Stimulated activated CD4-positive, alpha-beta T cell treated with anti-CD3 and anti-CD28 coated beads, Interleukin-12 subunit alpha, Interleukin-12 subunit beta, amount 100 ng/mL, for 48 hours (primary cell): ENCODE measurements at regions not wholly inside any gene's neighbourhood (a gene's known extent, or its start where the extent isn't known, plus 50 kb on each side); places are given as distances from the start of the nearest gene placed in this dataset.
A peak's percentile ranks its signal among the peaks of the same experiment; 100 is the strongest.
"Not testable (repeated sequence)": the region's sequence is repeated elsewhere in the genome, so short reads cannot be mapped to it uniquely, and the experiment has no call there.

Source experiments
- DNase-seq, 3 donors: peaks; one replicate each; pipeline ENCODE4 v3.0.0-alpha.2; 2020; ENCODE audit warnings: low read depth in 2 of 3, low spot score in 1 of 3

DNA sequence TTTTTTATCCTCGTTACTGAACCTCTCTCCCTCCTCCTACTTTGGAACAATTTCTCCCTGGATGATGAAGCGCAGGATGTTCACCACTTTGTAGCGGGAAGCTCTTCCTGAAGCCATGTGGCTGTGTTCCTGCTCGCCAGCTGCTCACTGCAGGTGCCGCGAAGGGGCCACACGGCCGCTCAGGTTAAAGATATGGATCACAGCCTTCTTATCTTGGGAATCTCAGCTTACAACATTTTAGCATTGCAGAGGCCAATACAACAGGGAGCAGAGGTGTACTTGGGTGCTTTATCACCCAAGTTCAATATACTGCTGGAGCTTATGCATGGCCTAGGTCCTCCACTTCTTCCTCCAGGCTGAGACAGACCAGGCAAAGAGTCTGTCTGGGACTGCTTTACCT lies 201.2 kb upstream of the G2E3 start:
- DNase-seq, result no peak

DNA sequence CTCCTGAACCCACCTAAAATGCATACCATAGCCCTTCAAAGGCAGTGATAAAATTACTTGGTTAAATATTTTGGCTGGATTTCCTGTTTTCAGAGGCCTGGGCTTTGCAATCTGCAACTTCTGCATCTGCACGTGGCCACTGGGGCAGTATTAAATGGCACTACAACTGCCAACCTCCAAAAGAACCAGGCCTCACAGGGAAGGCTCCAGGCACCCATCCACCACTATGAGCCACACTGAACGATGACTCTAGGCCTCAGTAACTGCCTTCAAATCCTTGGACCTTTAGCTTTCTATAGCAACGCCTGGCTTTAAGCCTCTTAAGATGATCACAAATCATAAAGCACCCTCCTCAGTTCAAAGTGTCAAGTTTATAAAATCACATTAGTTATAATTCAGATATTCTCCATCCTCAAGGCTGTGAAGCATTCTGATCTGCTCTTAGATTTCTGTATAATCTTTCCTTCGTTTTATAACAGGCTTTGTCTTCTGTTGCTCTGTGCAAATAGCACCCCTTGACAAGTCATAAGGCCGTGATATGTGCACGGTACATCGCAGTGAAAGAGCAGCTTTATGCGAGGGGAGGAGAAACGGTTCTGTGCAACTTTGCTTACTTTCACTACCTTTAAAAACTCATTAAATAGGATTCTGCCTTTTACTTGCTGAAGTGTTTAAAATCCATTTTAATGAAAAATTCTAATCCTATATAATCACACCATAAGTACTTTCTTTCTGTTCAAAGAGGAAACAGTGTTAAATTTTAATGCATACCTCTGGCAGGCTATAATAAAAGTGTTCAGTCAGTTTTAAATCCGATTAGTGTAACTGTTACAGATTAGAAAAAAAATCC lies 196.4 kb upstream of the G2E3 start:
- DNase-seq, result no peak

DNA sequence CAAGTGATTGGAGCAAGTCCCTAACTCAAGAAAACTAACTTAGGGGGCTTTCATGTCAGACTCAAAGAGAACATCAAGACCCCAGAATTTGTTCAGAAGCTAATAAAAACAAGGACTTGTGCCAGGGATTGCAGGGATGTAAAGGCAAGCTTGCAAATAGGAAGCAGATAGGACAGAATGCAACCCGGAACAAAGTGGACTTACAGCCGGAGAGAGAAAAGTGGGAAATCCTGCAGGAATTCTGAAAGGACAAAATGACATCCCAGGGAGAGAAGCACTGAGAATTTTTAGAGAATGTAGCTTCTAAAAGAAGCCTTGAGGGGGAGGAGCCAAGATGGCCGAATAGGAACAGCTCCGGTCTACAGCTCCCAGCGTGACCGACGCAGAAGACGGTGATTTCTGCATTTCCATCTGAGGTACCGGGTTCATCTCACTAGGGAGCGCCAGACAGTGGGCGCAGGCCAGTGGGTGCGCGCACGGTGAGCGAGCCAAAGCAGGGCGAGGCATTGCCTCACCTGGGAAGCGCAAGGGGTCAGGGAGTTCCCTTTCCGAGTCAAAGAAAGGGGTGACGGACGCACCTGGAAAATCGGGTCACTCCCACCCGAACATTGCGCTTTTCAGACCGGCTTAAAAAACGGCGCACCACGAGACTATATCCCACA lies 195.6 kb upstream of the G2E3 start:
- not testable (repeated sequence) for DNase-seq

DNA sequence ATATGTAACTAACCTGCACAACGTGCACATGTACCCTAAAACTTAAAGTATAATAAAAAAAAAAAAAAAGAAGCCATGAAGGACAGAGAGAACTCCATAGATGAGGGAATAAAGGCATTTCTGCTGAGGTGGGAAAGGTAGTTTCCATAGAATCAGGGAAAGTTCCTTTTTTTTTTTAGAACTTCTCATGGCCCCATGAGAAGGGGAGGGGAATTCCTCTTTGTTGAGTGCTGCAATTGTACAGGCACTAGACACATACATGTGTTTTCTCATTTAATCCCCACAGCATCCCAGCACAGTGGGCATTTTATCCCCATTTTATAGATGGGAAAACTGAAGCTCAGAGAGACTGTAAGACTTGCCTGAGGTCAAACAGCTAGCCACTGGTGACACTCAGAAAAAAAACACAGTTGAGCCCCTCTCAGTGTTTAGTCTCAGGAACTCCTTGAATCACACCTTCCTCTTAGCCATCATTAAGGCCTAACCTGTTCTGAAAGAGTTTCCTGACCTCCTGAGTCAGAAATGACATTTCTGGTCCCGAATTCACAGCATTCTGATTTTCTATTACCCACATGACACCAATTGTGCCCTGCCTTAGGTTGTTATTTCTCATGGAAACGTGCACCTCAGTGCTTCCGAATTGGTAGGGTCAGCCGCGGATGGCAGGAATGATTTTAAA lies 189.3 kb upstream of the G2E3 start:
- no peak for DNase-seq

DNA sequence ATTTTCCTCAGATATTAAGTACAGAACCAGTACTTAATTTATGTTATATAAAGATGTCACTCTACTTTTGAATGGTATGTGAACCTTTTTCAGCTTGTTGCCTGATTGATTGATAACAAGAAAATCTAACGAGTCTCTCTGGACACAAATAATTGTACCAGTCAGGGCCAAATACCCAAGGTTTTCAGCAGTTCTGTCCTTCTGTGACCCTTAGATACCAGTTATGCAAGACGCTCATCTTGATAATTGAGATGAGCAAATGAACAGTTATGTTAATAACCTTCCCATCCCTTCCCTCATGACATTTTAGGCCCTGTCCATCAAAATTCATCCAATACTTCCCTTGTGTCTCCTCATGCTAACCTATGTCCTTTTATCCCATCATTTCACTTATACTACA lies 185.9 kb upstream of the G2E3 start:
- DNase-seq, result no peak

DNA sequence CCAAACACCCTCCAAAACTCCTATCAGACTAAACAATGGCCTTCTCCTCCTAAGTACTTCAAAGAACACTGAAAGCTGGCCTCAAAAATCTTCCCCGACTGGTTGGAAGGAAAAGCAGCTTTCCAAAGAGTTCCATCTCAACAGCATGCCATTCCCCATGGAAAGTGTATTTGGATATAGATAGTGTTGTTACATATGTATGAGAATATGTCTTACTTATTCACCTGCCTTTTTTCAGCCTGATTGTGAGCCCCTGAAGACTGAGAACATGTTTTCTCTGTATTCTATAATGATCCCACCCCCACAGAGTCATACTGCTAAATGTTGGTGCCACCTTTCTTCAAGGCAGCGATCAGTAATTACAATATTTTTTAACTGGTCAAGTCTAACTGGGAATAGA lies 185.4 kb upstream of the G2E3 start:
- no peak for DNase-seq

DNA sequence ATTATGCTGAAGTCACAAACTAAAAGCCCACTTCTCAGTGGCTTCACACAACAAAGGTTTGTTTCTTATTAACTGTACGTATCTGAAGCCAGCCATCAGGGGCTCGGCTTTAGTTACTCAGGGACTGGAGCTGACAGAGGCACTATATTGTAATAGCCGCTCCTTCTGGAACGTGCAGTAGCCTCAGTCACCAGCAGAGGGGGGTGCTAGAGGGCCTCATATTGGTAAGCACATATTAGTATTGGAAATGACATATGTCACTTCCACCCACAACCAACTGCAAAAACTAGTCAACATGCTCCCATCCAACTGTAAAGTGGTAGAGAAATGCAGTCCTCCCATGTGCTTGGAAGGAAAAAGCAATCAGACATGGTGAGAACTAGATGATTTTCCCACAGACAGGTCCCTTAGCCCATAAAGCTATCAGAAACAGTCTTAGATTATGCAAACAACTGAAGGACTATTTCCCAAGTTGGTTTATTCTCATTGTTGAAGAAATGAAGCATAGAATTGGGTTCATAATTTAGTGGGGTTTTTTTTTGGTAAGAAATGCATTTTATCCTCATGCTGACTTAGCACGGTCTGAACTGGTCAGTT lies 183.6 kb upstream of the G2E3 start:
- peak; percentile 48 to 69 (median 55) for DNase-seq

DNA sequence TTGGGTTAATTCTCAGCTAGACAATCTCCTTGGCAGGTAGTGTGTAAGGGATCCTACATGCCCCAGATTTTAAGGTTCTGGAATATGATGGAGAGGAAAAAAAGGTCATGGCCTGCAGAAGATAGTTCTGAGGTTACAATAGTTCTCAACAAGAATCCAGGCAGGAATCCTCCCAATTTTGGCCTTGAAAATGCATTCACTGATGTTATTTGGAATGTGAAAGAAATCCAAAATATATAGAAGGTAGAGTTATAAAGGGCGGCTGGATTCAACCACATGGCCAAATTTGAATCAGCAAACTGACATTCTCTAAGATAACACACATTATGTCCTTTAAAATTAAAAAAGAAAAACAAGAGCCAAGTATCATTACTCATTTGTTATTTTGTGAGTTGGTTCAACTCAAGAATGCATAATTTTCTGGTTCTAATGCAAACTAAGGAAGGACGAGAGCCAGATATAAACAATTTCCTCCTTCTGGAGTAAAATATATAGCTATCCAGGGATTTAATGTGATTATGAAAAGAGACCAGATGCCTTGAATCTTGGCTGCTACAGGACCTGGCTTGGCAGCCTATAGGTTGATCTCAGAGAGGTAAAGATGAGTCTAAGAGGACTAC lies 177.0 kb upstream of the G2E3 start:
- no peak for DNase-seq

DNA sequence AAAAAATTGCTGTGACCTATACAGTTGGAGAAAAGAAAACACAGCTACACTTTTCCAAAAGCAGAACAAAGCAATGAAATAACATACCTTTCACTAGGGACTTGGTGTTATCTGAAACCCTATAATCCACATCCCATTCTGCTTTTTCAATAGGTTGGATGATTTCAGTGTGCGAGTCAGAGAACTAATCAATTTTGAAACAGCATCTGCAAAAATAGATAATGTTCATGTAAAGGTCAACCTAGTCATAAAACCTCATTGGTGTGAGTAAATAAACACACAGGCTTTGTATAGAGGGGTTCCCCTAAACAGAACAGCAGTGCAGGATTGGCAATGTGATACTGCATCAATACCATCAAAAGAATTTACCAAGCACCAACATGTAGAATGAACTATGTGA lies 173.0 kb upstream of the G2E3 start:
- no peak for DNase-seq

DNA sequence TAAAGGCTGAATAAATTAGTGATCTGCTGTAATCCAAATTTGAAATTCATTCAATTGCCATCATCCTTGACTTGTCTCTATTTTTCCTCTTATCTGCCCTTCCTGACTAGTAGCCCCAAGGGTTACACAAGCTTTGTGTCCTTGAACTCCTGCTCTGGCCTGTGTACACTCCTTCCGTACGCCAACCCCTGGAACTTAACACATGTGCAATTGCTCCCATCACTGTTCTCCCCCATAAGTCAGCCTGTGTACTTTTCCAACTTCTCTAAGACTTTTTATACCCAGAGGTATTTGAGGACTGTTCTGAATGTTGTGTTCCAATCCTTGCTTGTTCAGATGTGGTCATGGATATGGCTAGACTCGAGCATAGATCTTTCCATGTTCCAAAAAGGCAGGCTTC lies 171.1 kb upstream of the G2E3 start:
- DNase-seq, result no peak

DNA sequence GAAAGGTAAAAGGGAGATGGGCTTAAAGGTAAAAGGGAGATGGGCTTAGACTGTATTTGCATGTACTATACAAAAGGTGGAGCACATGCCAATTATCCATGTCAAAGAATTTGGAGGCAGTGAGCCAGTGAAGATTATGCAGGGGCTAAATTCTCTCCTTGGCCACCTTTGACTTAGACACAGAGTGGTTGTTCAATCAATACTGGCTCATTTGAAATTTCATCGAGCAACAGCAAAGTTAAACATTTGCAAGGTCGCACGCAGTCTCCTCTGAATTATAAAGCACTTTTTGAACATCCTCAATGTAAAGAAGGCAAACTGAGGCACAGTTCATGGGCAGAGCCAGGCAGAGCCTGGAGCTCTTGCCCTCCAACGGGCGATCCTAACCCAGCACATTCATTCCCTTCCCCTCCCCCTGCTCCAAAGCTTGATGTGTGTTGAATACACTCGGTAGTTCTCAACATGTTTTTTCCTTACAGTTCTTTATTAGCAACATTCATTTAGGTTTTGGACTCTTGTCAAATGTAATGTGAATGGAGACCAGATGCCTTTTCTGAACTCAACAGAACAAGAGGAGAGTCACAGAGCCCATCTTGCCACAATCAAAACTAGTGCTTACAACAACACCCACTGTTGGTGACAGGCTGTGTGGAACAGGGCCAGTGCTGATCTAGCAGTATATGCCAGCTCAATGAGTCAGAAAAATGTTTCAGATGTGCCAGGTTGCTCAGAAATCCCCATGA lies 169.7 kb upstream of the G2E3 start:
- DNase-seq, result no peak

DNA sequence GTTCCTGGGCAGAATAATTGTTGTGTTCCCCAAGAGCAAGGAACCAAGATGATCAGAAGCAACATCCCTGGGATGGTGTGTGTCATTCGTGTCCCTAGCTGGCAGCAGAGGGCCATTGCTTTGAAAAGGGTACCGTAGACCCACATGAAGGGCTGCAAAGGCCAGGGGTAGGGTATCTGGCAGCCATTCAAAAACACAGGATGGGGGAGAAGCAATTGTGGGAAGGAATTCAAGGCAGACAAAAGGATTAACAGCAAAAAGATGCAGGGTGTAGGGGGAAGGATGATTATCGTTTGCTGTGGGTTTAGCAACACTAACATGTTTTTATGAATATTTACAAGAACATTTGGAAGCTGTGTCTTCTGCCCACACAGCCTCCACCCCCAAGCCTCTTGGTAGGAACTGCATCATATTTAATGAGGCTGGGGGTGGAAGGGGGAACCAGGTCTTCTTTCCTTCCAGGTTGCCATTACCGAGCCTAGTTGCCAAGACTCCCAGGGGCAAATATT lies 169.0 kb upstream of the G2E3 start:
- no peak for DNase-seq

DNA sequence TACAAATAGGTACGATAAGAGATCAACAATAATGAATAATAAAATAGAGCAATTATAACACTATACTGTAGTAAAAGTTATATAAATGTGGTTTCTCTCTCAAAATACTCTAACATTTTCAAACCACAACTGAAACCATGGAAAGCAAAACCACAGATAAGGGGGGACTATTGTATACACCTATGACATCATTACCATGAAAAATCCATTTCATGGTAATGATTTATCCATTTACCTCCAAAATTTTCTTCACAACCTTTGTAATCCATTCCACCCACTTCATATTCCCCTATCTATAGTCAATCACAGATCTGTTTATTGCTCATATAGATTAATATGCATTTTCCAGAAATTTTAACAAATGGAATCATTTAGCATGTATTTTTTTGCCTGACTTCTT lies 163.9 kb upstream of the G2E3 start:
- DNase-seq, result no peak

DNA sequence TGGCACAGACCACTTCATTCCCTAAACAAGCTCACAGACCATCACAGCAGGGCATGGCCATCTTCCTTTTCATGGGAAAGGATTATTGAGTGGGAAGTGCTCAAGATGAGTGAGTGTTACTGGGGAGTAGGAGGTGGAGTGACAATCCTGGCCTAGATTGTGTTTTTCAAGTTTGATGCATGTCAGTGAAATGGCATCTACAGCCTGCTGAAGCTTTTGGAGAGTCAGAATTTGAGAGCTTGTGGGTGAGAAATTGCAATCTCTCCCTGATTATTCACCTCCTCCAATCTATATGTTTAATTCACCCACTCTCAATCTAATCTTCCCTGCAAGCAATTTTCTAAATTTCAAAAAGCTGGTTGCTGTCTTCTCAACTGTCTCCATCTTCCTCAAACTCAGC lies 156.1 kb upstream of the G2E3 start:
- no peak for DNase-seq

DNA sequence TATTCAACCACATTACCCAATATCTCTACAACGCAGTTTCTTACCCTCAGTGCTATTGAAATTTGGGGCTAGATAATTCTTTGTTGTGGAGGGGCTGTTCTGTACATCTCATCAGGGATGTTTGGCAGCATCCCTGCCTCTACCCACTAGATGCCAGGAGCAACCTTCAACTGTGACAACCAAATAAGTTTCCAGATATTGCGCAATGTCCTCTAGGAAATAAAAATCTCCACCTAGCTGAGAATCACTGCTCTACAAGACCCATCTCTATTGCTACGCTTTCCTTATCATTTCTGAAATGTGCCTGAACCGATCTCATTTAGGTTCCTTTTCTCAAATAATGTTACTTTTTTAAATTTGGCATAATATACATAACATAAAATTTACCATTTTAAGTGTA lies 155.2 kb upstream of the G2E3 start:
- DNase-seq, result no peak

DNA sequence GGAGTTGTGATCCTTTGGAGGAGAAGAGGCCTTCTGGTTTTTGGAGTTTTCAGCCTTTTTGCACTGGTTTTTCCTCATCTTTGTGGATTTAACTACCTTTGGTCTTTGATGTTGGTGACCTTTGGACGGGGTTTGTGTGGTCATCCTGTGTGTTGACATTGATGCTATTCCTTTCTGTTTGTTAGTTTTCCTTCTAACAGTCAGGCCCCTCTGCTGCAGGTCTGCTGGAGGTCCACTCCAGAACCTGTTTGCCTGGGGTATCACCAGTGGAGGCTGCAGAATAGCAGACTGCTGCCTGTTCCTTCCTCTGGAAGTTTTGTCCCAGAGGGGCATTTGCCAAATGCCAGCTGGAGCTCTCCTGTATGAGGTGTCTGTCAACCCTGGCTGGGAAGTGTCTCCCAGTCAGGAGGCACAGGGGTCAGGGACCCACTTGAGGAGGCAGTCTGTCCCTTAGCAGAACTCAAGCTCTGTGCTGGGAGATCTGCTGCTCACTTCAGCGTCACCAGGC lies 149.4 kb upstream of the G2E3 start:
- not testable (repeated sequence) for DNase-seq

DNA sequence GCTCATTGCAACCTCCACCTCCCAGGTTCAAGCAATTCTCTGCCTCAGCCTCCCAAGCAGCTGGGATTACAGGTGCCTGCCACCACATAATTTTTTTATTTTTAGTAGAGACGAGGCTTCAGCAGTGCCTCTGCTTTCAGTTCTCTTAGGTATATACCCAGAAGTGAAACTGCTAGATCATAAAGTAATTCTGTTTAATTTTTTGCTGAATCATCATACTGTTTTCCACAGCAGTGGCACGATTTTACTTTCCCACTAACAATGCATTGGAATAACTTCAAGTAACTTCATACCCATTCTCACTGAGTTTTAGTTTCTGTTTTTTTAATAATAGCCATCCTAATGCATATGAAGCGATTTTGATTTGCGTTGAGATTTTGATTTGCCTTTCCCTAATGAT lies 148.0 kb upstream of the G2E3 start:
- no peak for DNase-seq

DNA sequence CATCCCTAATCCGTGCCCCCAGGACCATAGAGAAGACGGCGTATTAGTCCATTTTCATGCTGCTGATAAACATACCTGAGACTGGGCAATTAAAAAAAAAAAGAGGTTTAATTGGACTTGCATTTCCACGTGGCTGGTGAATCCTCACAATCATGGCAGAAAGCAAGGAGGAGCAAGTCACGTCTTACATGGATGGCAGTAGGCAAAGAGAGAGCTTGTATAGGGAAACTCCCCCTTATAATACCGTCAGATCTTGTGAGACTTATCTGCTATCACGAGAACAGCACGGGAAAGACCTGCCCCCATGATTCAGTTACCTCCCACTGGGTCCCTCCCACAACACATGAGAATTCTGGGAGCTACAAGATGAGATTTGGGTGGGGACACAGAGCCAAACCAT lies 145.8 kb upstream of the G2E3 start:
- DNase-seq, result not testable (repeated sequence)

DNA sequence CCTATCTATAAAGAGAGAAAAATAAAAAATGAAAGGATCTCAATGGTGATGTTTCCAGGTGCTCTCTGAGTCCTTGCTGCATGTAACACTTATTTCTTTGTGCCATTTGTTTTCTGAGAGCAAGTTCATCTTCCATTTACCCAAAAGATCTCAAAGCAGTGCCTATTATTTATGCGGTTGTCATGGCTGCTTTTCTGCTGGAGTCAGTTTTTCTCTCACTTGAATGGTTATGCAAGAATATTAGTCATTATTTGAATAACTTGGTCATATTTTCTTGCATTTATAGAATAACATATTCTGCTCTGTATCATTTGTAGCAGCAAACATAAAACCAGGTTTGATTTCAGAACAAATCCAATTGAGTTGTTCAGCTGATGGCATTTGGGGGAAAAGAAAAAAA lies 141.8 kb upstream of the G2E3 start:
- no peak for DNase-seq

DNA sequence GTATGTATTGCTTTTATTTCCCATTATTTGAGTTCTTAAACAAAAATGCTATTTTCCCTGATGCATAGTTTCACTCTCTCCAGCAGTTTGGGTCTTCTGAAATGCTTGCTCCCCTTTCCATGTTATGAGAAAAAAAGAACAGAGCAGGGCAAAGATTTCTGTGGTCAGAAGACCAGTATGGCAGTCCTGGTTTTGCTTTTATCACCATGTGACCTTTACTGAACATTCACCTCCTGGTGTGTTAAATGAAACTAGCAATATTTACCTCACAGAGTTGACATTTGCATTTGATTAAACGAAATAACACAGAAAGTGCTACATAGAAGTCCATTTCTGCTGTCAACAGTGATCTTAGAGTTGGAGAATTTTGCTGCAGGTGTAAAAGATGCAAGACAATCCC lies 141.0 kb upstream of the G2E3 start:
- no peak for DNase-seq
